ENCODE measurements at regions not wholly inside any gene's neighbourhood (a gene's known extent, or its start where the extent isn't known, plus 50 kb on each side); places are given as distances from the start of the nearest gene placed in this dataset.

DNA sequence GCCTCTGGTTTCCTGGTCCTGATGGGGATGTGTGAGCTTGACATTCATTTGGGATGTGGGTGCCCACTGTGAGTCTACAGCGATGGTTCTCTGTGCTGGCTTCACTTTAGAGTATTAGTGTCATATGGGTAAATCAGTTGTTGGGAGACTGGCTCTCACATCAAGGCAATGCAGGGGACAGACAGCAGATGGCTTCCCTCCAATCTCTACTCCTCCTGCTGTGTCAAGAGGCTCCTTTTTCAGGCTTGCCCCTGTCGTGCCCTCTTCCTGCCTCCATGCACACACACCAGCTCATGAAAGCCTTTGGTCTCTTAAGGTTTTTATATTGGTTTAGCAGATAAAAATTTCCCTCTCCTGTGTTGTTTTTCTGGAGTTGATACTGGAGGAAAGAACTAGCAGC lies 315.6 kb downstream of the RDH14 start:
- TF ChIP-seq, protein P1, sequence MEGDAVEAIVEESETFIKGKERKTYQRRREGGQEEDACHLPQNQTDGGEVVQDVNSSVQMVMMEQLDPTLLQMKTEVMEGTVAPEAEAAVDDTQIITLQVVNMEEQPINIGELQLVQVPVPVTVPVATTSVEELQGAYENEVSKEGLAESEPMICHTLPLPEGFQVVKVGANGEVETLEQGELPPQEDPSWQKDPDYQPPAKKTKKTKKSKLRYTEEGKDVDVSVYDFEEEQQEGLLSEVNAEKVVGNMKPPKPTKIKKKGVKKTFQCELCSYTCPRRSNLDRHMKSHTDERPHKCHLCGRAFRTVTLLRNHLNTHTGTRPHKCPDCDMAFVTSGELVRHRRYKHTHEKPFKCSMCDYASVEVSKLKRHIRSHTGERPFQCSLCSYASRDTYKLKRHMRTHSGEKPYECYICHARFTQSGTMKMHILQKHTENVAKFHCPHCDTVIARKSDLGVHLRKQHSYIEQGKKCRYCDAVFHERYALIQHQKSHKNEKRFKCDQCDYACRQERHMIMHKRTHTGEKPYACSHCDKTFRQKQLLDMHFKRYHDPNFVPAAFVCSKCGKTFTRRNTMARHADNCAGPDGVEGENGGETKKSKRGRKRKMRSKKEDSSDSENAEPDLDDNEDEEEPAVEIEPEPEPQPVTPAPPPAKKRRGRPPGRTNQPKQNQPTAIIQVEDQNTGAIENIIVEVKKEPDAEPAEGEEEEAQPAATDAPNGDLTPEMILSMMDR (conservative IDR thresholded peaks at IDR 0.05) = no peak
- no peak for TF ChIP-seq EZH2 (IDR thresholded peaks at IDR 0.05; ENCODE audit: low read depth)

Measured in PC-9 (cell line).